GM10266 (cell line): ENCODE measurements at regions not wholly inside any gene's neighbourhood (a gene's known extent, or its start where the extent isn't known, plus 50 kb on each side); places are given as distances from the start of the nearest gene placed in this dataset.

Experiments
- DNase-seq: peaks from one replicate; pipeline ENCODE4 v3.0.0; 2012; ENCODE audit errors: extremely low spot score
- CTCF ChIP-seq: IDR thresholded peaks from 2 replicates; pipeline ENCODE4 v1.5.1; 2012; ENCODE audit warnings: mild to moderate bottlenecking, low read depth; ENCODE audit not compliant: control insufficient read depth, insufficient read depth; ENCODE audit errors: missing control alignments

DNA sequence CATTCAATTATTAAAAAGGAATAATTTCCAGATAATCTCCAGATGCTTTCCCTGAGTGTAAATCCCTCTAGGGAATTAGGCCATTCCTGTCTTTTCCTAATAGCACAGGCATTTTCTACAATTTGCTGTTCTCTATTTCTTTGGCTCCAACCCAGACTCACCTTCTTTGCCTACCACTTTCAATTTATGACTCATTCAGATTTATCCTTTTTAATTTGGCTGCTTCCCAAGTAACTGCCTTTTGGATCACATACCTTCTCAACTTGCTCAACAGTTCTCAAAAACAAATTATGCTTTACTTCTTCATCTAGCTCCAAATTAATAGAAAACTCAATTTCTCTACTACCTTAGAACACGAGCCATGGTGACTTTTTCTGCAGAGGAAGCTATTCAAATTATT, 1166.3 kb upstream of the PCDH7 start:
- TF ChIP-seq CTCF = no peak
- DNase-seq = no peak

DNA sequence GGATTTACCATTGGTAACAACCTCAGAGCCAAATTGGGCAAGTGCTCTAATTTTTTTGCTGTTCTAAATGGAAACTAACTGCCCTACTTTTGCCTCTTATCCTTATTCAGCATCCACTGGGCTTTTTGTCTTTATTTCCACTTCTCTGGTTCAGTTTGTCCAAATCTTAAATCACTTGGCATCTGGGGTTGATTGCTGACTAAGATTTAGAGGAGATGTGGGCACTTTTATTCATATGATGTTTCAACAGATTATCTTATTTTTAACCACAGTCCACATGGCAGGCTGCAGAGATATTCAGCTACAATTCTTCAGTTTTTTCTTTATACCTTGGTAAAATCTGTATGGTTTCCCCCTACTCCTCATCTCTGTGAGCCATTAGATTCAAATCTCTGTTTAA, 1161.4 kb upstream of the PCDH7 start:
- DNase-seq = no peak

GRCh38 chr4:29559286-29559685, 1160.9 kb upstream of the PCDH7 start:
- no peak for TF ChIP-seq CTCF
- no peak for DNase-seq

More for the DNA sequence above, 1161.4 kb upstream of the PCDH7 start:
- TF ChIP-seq CTCF = no peak

GRCh38 chr4:29560452-29560851, 1159.7 kb upstream of the PCDH7 start:
- no peak for DNase-seq
- no peak for TF ChIP-seq CTCF

- DNase-seq = no peak
- no peak for TF ChIP-seq CTCF
These were observed 1154.9 kb upstream of the PCDH7 start for GRCh38 chr4:29565256-29565655.

- no peak for TF ChIP-seq CTCF
- DNase-seq = no peak
These were observed 1153.8 kb upstream of the PCDH7 start for GRCh38 chr4:29566371-29566770.

GRCh38 chr4:29571322-29571721, 1148.8 kb upstream of the PCDH7 start:
- TF ChIP-seq CTCF = no peak
- DNase-seq = no peak

- DNase-seq = no peak
- TF ChIP-seq CTCF = no peak
These were observed 1141.8 kb upstream of the PCDH7 start for GRCh38 chr4:29578329-29578728.
